Activated gamma-delta T cell treated with Interleukin-2 at 50 U/mL for 16 hours (primary cell): ENCODE measurements at regions not wholly inside any gene's neighbourhood (a gene's known extent, or its start where the extent isn't known, plus 50 kb on each side); places are given as distances from the start of the nearest gene placed in this dataset.

Experiments used
- DNase-seq: peaks from one replicate; pipeline ENCODE4 v3.0.0-alpha.2; 2020

GRCh38 chr2:190785334-190785733, 95.3 kb upstream of the GLS start:
- no peak for DNase-seq

- no peak for DNase-seq
These were observed 94.0 kb upstream of the GLS start for GRCh38 chr2:190786404-190787166.

GRCh38 chr2:190787743-190788235, 92.8 kb upstream of the GLS start:
- no peak for DNase-seq

- no peak for DNase-seq
These were observed 91.3 kb upstream of the GLS start for GRCh38 chr2:190789074-190790004.

- peak; percentile 9 for DNase-seq
These were observed 89.2 kb upstream of the GLS start for GRCh38 chr2:190791347-190791975.

GRCh38 chr2:190791976-190792575, 88.5 kb upstream of the GLS start:
- DNase-seq = no peak

GRCh38 chr2:190792956-190793888, 87.4 kb upstream of the GLS start:
- no peak for DNase-seq

GRCh38 chr2:190794377-190794776, 86.2 kb upstream of the GLS start:
- no peak for DNase-seq

- no peak for DNase-seq
These were observed 85.8 kb upstream of the GLS start for GRCh38 chr2:190794790-190795189.

GRCh38 chr2:190795686-190796085, 84.9 kb upstream of the GLS start:
- no peak for DNase-seq

GRCh38 chr2:190799999-190800398, 80.6 kb upstream of the GLS start:
- no peak for DNase-seq

- DNase-seq = no peak
These were observed 80.1 kb upstream of the GLS start for GRCh38 chr2:190800528-190800927.

- no peak for DNase-seq
These were observed 78.5 kb upstream of the GLS start for GRCh38 chr2:190802129-190802528.

- no peak for DNase-seq
These were observed 77.9 kb upstream of the GLS start for GRCh38 chr2:190802626-190803209.

GRCh38 chr2:190804182-190804795, 76.3 kb upstream of the GLS start:
- no peak for DNase-seq

GRCh38 chr2:190805126-190805525, 75.5 kb upstream of the GLS start:
- no peak for DNase-seq

GRCh38 chr2:190805843-190806242, 74.8 kb upstream of the GLS start:
- no peak for DNase-seq

- no peak for DNase-seq
These were observed 72.7 kb upstream of the GLS start for GRCh38 chr2:190807886-190808285.

GRCh38 chr2:190809139-190809764, 71.4 kb upstream of the GLS start:
- no peak for DNase-seq

- DNase-seq = no peak
These were observed 70.6 kb upstream of the GLS start for GRCh38 chr2:190809876-190810525.
